Type B pancreatic cell (in vitro differentiated cells): ENCODE measurements at regions not wholly inside any gene's neighbourhood (a gene's known extent, or its start where the extent isn't known, plus 50 kb on each side); places are given as distances from the start of the nearest gene placed in this dataset.

Experiments used
- DNase-seq: peaks from one replicate; pipeline ENCODE4 v3.0.0; 2021; ENCODE audit warnings: mixed read lengths; ENCODE audit not compliant: unreplicated experiment; ENCODE audit errors: extremely low spot score
- H3K27ac Mint-ChIP-seq: 2 replicates; pipeline ENCODE4 v1.8.0; 2021; ENCODE audit warnings: mild to moderate bottlenecking, mixed read lengths
- H3K27me3 Mint-ChIP-seq: 2 replicates; pipeline ENCODE4 v1.8.0; 2021; ENCODE audit warnings: mixed read lengths
- H3K36me3 Mint-ChIP-seq: 2 replicates; pipeline ENCODE4 v1.8.0; 2021; ENCODE audit warnings: mixed read lengths
- H3K4me1 Mint-ChIP-seq: one replicate; pipeline ENCODE4 v1.8.0; 2021; ENCODE audit warnings: mixed read lengths; ENCODE audit not compliant: unreplicated experiment
- H3K4me3 Mint-ChIP-seq: 2 replicates; pipeline ENCODE4 v1.8.0; 2021; ENCODE audit warnings: mild to moderate bottlenecking, mixed read lengths
- H3K9me3 Mint-ChIP-seq: 2 replicates; pipeline ENCODE4 v1.8.0; 2021; ENCODE audit warnings: mixed read lengths
- CTCF ChIP-seq: fragments of 200-600 bp; sonication (generic); conservative IDR thresholded peaks from 2 replicates; pipeline ENCODE4 v1.5.0; 2021; ENCODE audit warnings: antibody characterized with exemption, mild to moderate bottlenecking

GRCh38 chr3:148197061-148197460, 500.6 kb upstream of the AGTR1 start:
- H3K36me3 Mint-ChIP-seq: no peaks in the 10 kb centered on the region
- H3K4me3 Mint-ChIP-seq: no peak overlapping the region
- H3K27ac Mint-ChIP-seq: no peak overlapping the region
- no peaks in the 10 kb centered on the region for H3K9me3 Mint-ChIP-seq
- no peaks in the 10 kb centered on the region for H3K4me1 Mint-ChIP-seq
- peaks cover 3% of the 10 kb centered on the region for H3K27me3 Mint-ChIP-seq
- DNase-seq: no peak
- TF ChIP-seq CTCF: no peak

GRCh38 chr3:148202386-148202785, 495.3 kb upstream of the AGTR1 start:
- H3K4me3 Mint-ChIP-seq: no peak overlapping the region
- H3K36me3 Mint-ChIP-seq: no peaks in the 10 kb centered on the region
- DNase-seq: no peak
- no peak overlapping the region for H3K27ac Mint-ChIP-seq
- peaks cover 3% of the 10 kb centered on the region for H3K27me3 Mint-ChIP-seq
- H3K9me3 Mint-ChIP-seq: peaks cover 1% of the 10 kb centered on the region
- H3K4me1 Mint-ChIP-seq: peaks cover 13% of the 10 kb centered on the region
- peak; percentile 34 for TF ChIP-seq CTCF

GRCh38 chr3:148203297-148204010, 494.2 kb upstream of the AGTR1 start:
- Mint-ChIP-seq H3K27me3 (peaks cover 3% of the 10 kb centered on the region), H3K36me3 (no peaks in the 10 kb centered on the region), H3K4me3 (peak overlapping the region; percentile 40), H3K4me1 (peaks cover 23% of the 10 kb centered on the region), H3K27ac (no peak overlapping the region), H3K9me3 (peaks cover 4% of the 10 kb centered on the region)
- TF ChIP-seq CTCF: no peak
- no peak for DNase-seq

- peaks cover 4% of the 10 kb centered on the region for H3K9me3 Mint-ChIP-seq
- H3K27me3 Mint-ChIP-seq: peaks cover 3% of the 10 kb centered on the region
- no peak for DNase-seq
- no peak for TF ChIP-seq CTCF
- H3K27ac Mint-ChIP-seq: no peak overlapping the region
- no peak overlapping the region for H3K4me3 Mint-ChIP-seq
- peaks cover 23% of the 10 kb centered on the region for H3K4me1 Mint-ChIP-seq
- no peaks in the 10 kb centered on the region for H3K36me3 Mint-ChIP-seq
These were observed 493.6 kb upstream of the AGTR1 start for GRCh38 chr3:148204131-148204530.

GRCh38 chr3:148205977-148206376, 491.7 kb upstream of the AGTR1 start:
- H3K27me3 Mint-ChIP-seq: no peaks in the 10 kb centered on the region
- peaks cover 4% of the 10 kb centered on the region for H3K9me3 Mint-ChIP-seq
- peaks cover 23% of the 10 kb centered on the region for H3K4me1 Mint-ChIP-seq
- TF ChIP-seq CTCF: no peak
- no peak overlapping the region for H3K27ac Mint-ChIP-seq
- H3K4me3 Mint-ChIP-seq: no peak overlapping the region
- no peak for DNase-seq
- H3K36me3 Mint-ChIP-seq: no peaks in the 10 kb centered on the region
